Gastroesophageal sphincter (tissue), 4 donors: ENCODE measurements at regions not wholly inside any gene's neighbourhood (a gene's known extent, or its start where the extent isn't known, plus 50 kb on each side); places are given as distances from the start of the nearest gene placed in this dataset.
"Not testable (repeated sequence)": the region's sequence is repeated elsewhere in the genome, so short reads cannot be mapped to it uniquely, and the experiment has no call there.

Source experiments
- ATAC-seq: fragments of 150-250 bp; one replicate; pipeline ENCODE4 v1.9.1; 2016; ENCODE audit warnings: mild to moderate bottlenecking, moderate library complexity
- H3K27ac ChIP-seq, 4 donors: fragments of 200-600 bp; sonication (generic) in 3 of 4; 1 replicate in 3 of 4; 2 replicates in 1 of 4; pipeline ENCODE4 v1.5.1; 2016 to 2019
- H3K27me3 ChIP-seq: fragments of 200-600 bp; sonication (generic); one replicate; pipeline ENCODE4 v1.5.1; 2019
- H3K36me3 ChIP-seq, 2 donors: fragments of 200-600 bp; sonication (generic); one replicate each; pipeline ENCODE4 v1.5.1; 2019; ENCODE audit warnings: control low read depth in 1 of 2
- H3K4me1 ChIP-seq, 3 donors: fragments of 200-600 bp; sonication (generic); 1 replicate in 2 of 3; 2 replicates in 1 of 3; pipeline ENCODE4 v1.5.1; 2016 to 2019; ENCODE audit warnings: control low read depth in 2 of 3
- H3K4me3 ChIP-seq, 2 donors: fragments of 200-600 bp; sonication (generic); one replicate each; pipeline ENCODE4 v1.5.1; 2019; ENCODE audit warnings: mild to moderate bottlenecking in 1 of 2, moderate library complexity in 1 of 2
- H3K9me3 ChIP-seq, 3 donors: fragments of 200-600 bp; sonication (generic); one replicate each; pipeline ENCODE4 v1.5.1; 2017 to 2019; ENCODE audit warnings: control low read depth in 2 of 3
- CTCF ChIP-seq, 4 experiments: fragments of 200-600 bp in 2 of 4; fragments of 450-650 bp in 2 of 4; sonication (generic) in 1 of 4; IDR thresholded peaks; one replicate each; pipeline ENCODE4 v1.5.1; 2017 to 2019; ENCODE audit warnings: antibody characterized with exemption in 4 of 4, mild to moderate bottlenecking in 2 of 4, moderate library complexity in 2 of 4
- EP300 ChIP-seq: sonication (generic); formaldehyde crosslinking; IDR thresholded peaks from one replicate; pipeline ENCODE4 v1.6.1; 2017; ENCODE audit warnings: antibody characterized with exemption, mild to moderate bottlenecking
- POLR2A ChIP-seq, 2 donors: fragments of 450-650 bp; IDR thresholded peaks; one replicate each; pipeline ENCODE4 v1.6.1; 2017; ENCODE audit warnings: antibody characterized with exemption in 2 of 2, mild to moderate bottlenecking in 2 of 2, moderate library complexity in 1 of 2
- POLR2AphosphoS5 ChIP-seq: sonication (generic); formaldehyde crosslinking; IDR thresholded peaks from one replicate; pipeline ENCODE4 v1.6.1; 2017; ENCODE audit warnings: antibody characterized with exemption
- WGBS, 2 donors: methylation state at CpG; one replicate each; pipeline ENCODE4 v1.1.5; 2018; ENCODE audit warnings: low coverage in 1 of 2; 5-methylcytosine and 5-hydroxymethylcytosine counted together

- H3K9me3 ChIP-seq: no peaks in the 10 kb centered on the region
- 73 to 79% methylated on average over 2 of the region's 2 CpGs for WGBS, 2 donors
- no peak overlapping the region for H3K4me3 ChIP-seq
- H3K27me3 ChIP-seq: no peaks in the 10 kb centered on the region
- H3K36me3 ChIP-seq: no peaks in the 10 kb centered on the region
- H3K4me1 ChIP-seq: no peaks in the 10 kb centered on the region
- no peak for ATAC-seq
- H3K27ac ChIP-seq: no peak overlapping the region
- TF ChIP-seq POLR2A (IDR thresholded peaks at IDR 0.05) (no peak), CTCF (IDR thresholded peaks at IDR 0.05) (no peak), POLR2AphosphoS5 (no peak), EP300 (no peak)
These were observed 121.0 kb downstream of the PCDH10 start for GRCh38 chr4:133270021-133270570.

- no peak for ATAC-seq
- 90 to 95% methylated on average over 13 to 17 of the region's 17 CpGs for WGBS, 2 donors
These were observed 119.1 kb downstream of the PCDH10 start for GRCh38 chr4:133268205-133268604.

GRCh38 chr4:133267506-133267905, 118.4 kb downstream of the PCDH10 start:
- not testable (repeated sequence) for H3K36me3 ChIP-seq, H3K4me1 ChIP-seq, H3K4me3 ChIP-seq, H3K9me3 ChIP-seq, ATAC-seq, H3K27ac ChIP-seq, H3K27me3 ChIP-seq
- 51 to 57% methylated on average over 7 of the region's 7 CpGs for WGBS, 2 donors

More at GRCh38 chr4:133268205-133268604, 119.1 kb downstream of the PCDH10 start:
- Histone ChIP-seq H3K27me3 (no peaks in the 10 kb centered on the region), H3K4me3 (no peak overlapping the region), H3K4me1 (no peaks in the 10 kb centered on the region), H3K9me3 (no peaks in the 10 kb centered on the region), H3K36me3 (no peaks in the 10 kb centered on the region), H3K27ac (no peak overlapping the region)
- TF ChIP-seq POLR2AphosphoS5: no peak
- TF ChIP-seq POLR2A (IDR thresholded peaks at IDR 0.05): no peak
- no peak for TF ChIP-seq EP300
- TF ChIP-seq CTCF (IDR thresholded peaks at IDR 0.05): no peak

DNA sequence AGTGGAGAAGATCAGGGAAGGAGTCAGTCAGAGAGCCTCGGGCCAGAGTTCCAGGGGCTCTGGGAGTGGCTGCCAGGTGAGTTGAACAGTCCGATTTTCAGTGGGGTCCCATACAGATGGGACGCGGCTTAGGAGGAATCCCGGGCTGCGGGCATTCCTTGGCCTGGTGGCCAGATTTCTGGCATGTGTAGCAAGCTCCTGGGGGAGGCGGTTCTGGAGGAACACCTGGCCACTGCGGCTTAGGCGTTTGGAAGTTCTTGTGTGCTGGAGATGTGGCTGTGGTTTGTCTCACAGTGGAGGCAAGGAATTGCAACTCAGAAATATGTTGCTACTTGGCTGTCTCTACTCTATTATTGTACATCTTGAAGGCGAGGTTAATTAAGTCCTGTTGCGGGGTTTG, 117.9 kb downstream of the PCDH10 start:
- not testable (repeated sequence) for H3K27ac ChIP-seq, H3K27me3 ChIP-seq, H3K36me3 ChIP-seq, H3K4me3 ChIP-seq, H3K9me3 ChIP-seq, H3K4me1 ChIP-seq, ATAC-seq
- WGBS, 2 donors: 80 to 91% methylated on average over 1 to 9 of the region's 11 CpGs

- H3K27me3 ChIP-seq, ATAC-seq, H3K36me3 ChIP-seq, H3K27ac ChIP-seq, H3K9me3 ChIP-seq, H3K4me1 ChIP-seq, H3K4me3 ChIP-seq: not testable (repeated sequence)
- 84 to 96% methylated on average over 3 of the region's 3 CpGs for WGBS, 2 donors
These were observed 115.2 kb downstream of the PCDH10 start for GRCh38 chr4:133264251-133264650.

DNA sequence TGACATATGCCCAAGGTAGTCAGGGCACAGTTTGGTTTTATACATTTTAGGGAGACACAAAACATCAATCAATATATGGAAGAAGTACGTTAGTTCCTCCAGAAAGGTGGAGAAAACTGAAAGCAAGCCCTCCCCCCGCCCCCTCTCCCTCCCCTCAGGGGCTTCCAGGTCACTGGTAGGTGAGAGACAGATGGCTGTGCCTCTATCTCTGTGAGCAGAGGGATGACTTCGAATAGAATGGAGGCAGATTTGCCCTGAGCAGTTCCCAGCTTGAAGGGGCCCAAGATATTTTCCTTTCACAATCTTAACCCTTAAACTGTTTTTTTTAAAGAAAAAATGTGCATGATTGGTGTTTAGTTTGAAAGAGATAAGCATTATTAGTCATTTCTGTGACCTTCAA, 114.0 kb downstream of the PCDH10 start:
- Histone ChIP-seq H3K36me3 (no peaks in the 10 kb centered on the region), H3K27me3 (no peaks in the 10 kb centered on the region), H3K4me3 (no peak overlapping the region), H3K27ac (no peak overlapping the region), H3K4me1 (no peaks in the 10 kb centered on the region), H3K9me3 (no peaks in the 10 kb centered on the region)
- WGBS, 2 donors: 32 to 75% methylated on average over 2 to 3 of the region's 3 CpGs
- no peak for ATAC-seq
- no peak for TF ChIP-seq EP300
- no peak for TF ChIP-seq CTCF (IDR thresholded peaks at IDR 0.05)
- TF ChIP-seq POLR2A (IDR thresholded peaks at IDR 0.05): no peak
- TF ChIP-seq POLR2AphosphoS5: no peak

DNA sequence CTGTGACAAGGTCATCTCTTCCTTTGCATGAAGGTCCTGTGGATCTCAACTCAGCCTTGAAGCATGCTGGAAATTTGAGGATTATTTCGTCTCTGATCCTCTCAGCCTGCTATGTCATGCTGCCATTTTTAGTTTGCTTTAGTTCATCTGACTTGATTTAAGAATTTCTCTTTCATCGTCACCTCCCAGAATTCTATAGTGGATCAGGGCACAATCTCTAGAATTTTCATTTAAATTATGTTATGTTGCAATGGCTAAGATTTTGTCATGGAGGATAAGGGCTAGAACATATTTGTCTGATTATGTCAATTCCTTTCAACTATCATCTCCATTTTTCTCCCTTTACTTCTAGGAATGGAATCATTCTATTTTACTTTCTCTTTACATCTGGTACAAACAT, 98.8 kb downstream of the PCDH10 start:
- no peak overlapping the region for H3K4me3 ChIP-seq
- H3K27ac ChIP-seq: no peak overlapping the region
- H3K4me1 ChIP-seq: no peaks in the 10 kb centered on the region
- no peak for ATAC-seq
- no peaks in the 10 kb centered on the region for H3K9me3 ChIP-seq
- H3K36me3 ChIP-seq: no peaks in the 10 kb centered on the region
- no peaks in the 10 kb centered on the region for H3K27me3 ChIP-seq
- TF ChIP-seq EP300: no peak
- no peak for TF ChIP-seq POLR2A (IDR thresholded peaks at IDR 0.05)
- no peak for TF ChIP-seq CTCF (IDR thresholded peaks at IDR 0.05)
- no peak for TF ChIP-seq POLR2AphosphoS5
- WGBS, 2 donors: 90 to 96% methylated on average over 2 of the region's 2 CpGs
